Stimulated activated CD4-positive, alpha-beta T cell treated with anti-CD3 and anti-CD28 coated beads, Interleukin-12 subunit alpha, Interleukin-12 subunit beta, amount 100 ng/mL, for 24 hours (primary cell): ENCODE measurements at regions not wholly inside any gene's neighbourhood (a gene's known extent, or its start where the extent isn't known, plus 50 kb on each side); places are given as distances from the start of the nearest gene placed in this dataset.

ENCODE experiments used
- DNase-seq, 2 experiments: peaks; one replicate each; pipeline ENCODE4 v3.0.0-alpha.2; 2020; ENCODE audit warnings: low read depth in 2 of 2

GRCh38 chr2:200211643-200212042, 94.8 kb upstream of the SPATS2L start:
- DNase-seq, result no peak

GRCh38 chr2:200212862-200213425, 93.5 kb upstream of the SPATS2L start:
- DNase-seq, result no peak

- no peak for DNase-seq
Observed at GRCh38 chr2:200216310-200216709, 90.2 kb upstream of the SPATS2L start.

DNA sequence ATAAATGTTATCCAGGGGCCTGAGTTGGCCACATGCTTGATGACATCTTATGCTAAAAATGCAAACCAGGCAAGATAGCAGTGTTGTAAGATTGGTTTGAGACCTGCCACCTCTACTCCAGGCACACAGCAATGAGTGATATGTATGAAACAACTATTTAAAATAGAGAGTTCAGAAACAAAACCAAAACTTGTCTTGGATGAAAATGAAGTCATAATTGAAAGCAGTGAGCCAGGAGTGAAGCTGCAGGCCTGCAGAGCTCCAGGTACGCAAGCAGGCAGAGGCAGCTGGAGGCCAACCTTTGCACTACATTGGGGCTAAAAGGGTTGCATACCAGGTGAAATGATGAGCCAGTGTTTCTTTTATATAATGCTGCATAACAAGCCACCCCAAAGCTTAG, 89.2 kb upstream of the SPATS2L start:
- DNase-seq, result no peak

GRCh38 chr2:200218645-200219044, 87.8 kb upstream of the SPATS2L start:
- no peak for DNase-seq

DNA sequence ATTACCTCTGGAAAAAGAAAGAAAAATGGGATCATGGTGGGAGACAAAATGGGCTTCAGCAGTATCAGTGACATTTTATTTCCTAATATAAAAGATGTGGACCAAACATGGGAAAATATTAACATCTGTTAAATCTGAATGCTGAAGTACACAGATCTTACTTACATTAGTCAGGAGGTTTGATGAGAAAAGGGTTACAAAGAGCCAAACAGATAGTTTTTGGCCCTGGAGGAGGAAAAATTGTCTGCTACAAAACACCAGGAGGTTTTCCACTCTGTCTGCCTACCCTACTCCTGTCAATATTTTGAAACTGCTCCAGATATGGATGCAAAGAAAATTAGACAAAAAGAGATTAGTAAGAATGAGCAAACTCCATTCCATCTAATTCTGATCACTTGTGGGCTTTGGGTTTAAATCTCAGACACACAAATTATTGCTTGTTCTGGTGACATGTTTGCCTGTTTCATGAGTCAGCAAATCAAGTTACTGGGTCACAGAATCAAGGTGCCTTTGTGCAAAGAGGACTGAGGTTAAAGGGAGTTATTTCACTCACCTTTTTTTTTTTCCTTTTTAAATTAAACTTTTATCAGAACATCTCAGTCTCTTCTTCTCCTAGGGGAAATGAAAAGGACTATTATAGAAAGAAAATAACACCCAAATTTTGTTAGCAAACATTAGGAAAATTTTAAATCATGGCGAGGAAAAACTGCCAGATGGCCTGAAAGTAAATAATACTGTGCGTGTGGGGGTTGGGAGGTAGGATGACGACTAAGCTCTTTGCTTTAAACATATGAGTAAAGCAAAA, 87.0 kb upstream of the SPATS2L start:
- no peak for DNase-seq

- no peak for DNase-seq
Observed at GRCh38 chr2:200220251-200220650, 86.2 kb upstream of the SPATS2L start.

DNA sequence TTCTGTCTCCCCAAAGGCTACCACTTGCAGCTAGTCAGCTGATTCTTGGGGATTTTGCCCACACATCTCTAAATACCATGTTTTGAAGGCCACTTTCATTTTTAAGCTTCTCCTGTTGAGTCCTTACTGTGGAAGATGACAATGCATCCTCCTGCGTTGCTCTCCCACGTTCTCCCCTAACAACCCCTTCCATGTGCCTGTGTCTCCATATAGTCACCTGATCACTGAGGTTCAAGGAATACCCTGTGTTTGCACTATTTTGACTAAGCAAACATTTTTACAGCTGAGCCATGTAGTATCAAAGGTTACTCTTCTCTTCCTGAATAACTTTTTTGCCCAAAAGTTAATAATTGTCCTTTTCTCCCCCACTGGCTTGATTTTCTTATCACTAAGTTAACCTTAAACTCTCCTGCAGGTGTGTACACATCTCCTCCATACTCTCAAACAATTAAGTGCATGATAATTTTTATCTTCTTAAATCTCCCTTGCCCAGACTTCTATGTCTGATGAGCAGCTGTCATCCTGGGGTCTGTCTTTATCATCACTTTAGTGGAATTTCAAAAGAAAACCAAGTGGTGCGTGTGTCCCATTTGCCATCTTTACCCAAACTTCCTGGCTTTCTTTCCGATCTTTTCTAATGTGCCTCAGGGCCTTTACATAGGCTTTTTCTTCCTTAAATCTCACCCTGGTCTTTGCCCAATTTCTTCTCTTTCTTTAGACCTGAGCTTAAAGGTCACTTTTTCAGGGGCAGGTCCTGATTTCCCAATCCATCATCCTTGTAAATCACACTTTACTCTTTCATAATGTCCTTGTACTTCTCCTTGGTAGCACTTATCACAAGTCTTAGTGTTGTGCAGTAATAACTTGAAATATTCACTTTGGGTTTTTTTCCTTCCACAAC, 85.2 kb upstream of the SPATS2L start:
- no peak for DNase-seq

DNA sequence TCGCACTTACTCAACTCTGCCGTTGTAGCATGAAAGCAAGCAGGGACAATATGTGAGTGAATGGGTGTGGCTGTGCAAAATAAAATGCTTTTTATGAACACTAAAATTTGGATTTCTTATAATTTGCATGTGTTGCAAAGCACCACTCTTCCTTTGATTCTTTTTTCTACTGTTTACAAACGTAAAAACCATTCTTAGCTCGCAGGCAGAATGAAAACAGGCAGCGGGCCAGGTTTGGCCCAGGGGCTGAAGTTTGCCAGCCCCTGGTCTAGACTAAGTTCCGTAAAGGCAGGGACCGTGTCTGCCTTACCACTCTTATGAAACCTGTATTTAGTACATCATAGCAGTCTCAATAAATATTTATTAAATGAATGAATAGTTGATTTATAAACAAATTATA, 83.7 kb upstream of the SPATS2L start:
- no peak for DNase-seq

DNA sequence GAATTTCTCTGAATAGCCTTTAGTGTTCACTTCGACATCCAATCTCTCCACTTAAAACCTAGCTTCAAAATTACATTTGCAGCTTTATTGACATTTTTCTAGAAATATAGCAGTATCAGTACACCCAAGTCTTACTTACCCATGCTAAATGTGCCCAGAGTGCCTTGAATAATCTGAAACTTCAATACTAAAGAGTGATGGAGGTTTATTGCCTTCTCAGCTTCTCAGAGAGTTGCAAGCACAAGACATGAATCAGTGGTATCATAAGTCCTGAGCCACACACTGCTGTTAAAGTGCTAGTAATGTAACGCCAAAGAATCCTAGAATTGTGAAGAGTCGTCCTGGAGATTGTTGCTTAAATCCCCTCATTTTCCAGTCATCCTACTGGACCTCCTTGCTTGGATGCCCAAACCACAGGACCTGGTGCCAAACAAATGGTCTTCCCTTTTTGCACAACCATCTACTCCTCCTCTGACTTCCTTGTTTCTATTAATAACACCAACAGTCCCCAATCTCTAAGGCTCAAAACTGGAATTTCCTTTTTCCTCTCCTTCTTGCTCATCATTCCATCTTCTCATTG, 83.2 kb upstream of the SPATS2L start:
- DNase-seq, result no peak

GRCh38 chr2:200225951-200226350, 80.5 kb upstream of the SPATS2L start:
- no peak for DNase-seq

GRCh38 chr2:200226451-200227426, 79.8 kb upstream of the SPATS2L start:
- DNase-seq, result no peak

DNA sequence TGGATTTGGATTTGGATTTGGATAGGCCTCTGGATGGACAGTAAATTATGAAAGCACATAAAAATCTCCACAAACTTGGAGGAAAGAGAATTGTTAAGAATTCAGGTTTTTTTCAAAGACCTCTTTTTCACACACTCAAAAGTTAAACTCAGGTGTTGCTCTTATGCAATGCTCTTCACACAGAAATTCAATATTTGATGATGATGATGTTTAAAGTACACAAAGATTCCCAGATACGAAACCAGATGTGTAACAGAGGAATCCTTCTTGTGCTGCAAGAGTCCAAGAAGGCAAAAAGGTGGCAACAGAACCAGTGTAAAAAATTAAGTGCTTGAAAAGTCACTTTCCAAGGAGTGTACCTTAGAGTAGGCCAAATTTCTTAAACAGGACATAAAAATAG, 75.8 kb upstream of the SPATS2L start:
- DNase-seq, result no peak

- no peak for DNase-seq
Observed at GRCh38 chr2:200235533-200235932, 71.0 kb upstream of the SPATS2L start.

GRCh38 chr2:200239216-200239615, 67.3 kb upstream of the SPATS2L start:
- no peak for DNase-seq

DNA sequence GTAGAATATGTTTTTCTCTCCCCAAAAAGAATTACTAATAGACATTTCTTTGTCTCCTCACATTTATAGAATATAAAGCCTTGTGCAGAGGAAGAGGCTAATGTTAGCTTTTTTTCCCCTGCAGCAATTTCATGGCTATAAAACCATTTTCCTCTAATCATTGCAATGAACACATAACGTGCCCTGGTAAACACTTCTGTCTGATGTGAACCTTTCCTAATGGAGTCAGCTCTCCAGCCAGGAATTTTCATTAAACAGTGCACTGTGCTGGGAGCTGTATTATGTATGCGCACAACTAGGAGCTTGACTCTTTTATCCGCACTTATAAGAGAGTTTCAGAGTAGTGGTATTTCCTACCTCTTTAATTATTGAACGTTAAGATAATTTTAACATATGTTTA, 63.9 kb upstream of the SPATS2L start:
- no peak for DNase-seq

- no peak for DNase-seq
Observed at GRCh38 chr2:200243441-200243840, 63.1 kb upstream of the SPATS2L start.

DNA sequence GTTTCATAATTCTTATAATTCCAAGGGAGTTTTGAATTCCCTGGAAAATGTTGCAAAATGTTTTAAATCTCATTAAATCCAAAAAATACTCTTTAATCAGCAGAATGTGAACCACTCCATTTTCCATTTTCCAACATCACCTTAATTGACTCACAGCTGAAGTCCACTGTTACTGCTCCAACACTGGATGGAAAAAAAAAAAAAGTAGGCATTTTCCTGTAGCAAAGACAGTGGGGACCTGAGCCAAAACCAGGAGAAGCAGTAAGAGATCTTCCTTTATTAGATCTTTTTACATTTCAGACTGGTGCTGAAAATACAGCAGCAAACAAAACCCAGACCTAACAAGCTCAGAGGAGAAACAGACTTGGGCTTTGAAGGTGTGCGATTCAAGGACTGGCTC, 62.4 kb upstream of the SPATS2L start:
- no peak for DNase-seq

GRCh38 chr2:200247494-200247893, 59.0 kb upstream of the SPATS2L start:
- no peak for DNase-seq

DNA sequence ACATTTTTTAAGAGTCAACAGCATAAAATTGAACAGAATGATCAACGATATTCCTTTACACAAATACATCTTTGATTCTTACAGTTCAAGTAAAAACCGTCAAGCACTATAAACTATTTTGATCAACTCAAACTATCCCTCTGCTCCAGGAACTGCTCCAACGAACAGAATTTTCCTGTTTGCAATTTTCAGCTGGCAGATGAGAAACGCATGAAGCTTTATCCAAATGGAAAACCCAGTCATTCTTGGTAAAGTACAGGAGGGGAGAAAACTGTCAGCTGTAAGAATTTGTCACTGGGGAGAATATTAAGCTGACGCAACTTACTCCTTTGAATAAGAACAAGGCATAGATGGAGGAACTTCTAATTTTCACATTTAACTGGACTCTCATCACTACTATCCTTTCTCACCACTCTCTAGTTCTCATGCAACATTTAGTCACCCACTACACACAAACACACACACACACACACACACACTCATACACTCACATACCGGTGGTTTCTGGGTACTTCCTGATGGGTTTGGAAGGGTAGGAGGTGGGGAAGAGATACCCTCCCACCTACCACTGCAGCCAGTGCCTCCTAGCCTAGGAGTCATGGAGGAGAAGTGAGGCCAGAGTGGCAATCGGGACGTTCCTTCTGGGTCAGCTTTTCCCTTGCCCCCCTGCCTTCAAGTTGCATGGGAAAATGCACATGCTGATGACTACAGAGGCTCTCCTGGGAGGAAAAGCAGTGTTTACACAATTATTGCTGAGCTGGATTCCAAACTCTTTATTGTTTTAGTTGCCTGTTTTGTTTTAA, 54.0 kb upstream of the SPATS2L start:
- no peak for DNase-seq
